ENCODE measurements at regions not wholly inside any gene's neighbourhood (a gene's known extent, or its start where the extent isn't known, plus 50 kb on each side); places are given as distances from the start of the nearest gene placed in this dataset.

GRCh38 chr19:28493884-28494283 lies 719.1 kb downstream of the UQCRFS1 start:
- TF ChIP-seq CTCF (IDR thresholded peaks at IDR 0.05; ENCODE audit: low read depth, low read length): no peak
- no peak for DNase-seq (ENCODE audit: extremely low read depth, low read depth)

GRCh38 chr19:28492621-28493020 lies 720.3 kb downstream of the UQCRFS1 start:
- no peak for TF ChIP-seq CTCF (IDR thresholded peaks at IDR 0.05; ENCODE audit: low read depth, low read length)
- DNase-seq (ENCODE audit: extremely low read depth, low read depth): no peak

- DNase-seq (ENCODE audit: extremely low read depth, low read depth): no peak
- no peak for TF ChIP-seq CTCF (IDR thresholded peaks at IDR 0.05; ENCODE audit: low read depth, low read length)
These were observed 720.8 kb downstream of the UQCRFS1 start for GRCh38 chr19:28492201-28492600.

GRCh38 chr19:28489776-28490175 lies 723.2 kb downstream of the UQCRFS1 start:
- TF ChIP-seq CTCF (IDR thresholded peaks at IDR 0.05; ENCODE audit: low read depth, low read length): no peak
- DNase-seq (ENCODE audit: extremely low read depth, low read depth): no peak

GRCh38 chr19:28489126-28489660 lies 723.8 kb downstream of the UQCRFS1 start:
- no peak for DNase-seq (ENCODE audit: extremely low read depth, low read depth)
- no peak for TF ChIP-seq CTCF (IDR thresholded peaks at IDR 0.05; ENCODE audit: low read depth, low read length)

- no peak for TF ChIP-seq CTCF (IDR thresholded peaks at IDR 0.05; ENCODE audit: low read depth, low read length)
- DNase-seq (ENCODE audit: extremely low read depth, low read depth): no peak
These were observed 725.0 kb downstream of the UQCRFS1 start for GRCh38 chr19:28487999-28488398.

GRCh38 chr19:28486926-28487325 lies 726.0 kb downstream of the UQCRFS1 start:
- TF ChIP-seq CTCF (IDR thresholded peaks at IDR 0.05; ENCODE audit: low read depth, low read length): no peak
- no peak for DNase-seq (ENCODE audit: extremely low read depth, low read depth)

Measured in AG09319 (cell line).